ENCODE measurements at regions not wholly inside any gene's neighbourhood (a gene's known extent, or its start where the extent isn't known, plus 50 kb on each side); places are given as distances from the start of the nearest gene placed in this dataset.
"Not testable (repeated sequence)": the region's sequence is repeated elsewhere in the genome, so short reads cannot be mapped to it uniquely, and the experiment has no call there.

DNA sequence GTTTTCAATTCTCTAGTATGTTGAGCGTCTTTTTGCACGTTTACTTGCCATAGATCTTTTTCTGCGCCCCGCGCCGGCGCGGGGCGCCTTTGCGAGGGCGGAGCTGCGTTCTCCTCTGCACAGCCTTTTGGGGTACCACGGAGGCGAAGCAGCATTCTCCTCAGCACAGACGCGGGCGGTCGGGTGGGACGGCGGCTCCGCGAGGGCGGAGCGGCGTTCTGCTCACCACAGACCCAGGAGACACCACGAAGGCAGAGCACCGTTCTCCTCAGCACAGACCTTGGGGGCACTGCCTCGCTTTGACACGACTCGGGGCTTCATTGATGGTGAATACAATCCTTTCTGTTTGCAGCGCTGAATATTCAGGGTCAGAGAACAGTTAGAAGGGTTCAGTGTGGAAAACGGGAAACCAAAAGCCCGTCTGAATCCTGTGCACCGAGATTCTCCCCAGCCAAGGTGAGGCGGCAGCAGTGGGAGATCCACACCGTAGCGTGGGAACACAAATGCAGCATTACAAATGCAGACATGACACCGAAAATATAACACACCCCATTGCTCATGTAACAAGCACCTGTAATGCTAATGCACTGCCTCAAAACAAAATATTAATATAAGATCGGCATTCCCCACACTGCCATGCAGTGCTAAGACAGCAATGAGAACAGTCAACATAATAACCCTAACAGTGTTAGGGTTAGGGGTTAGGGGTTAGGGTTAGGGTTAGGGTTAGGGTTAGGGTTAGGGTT is 190.7 kb upstream of the VIPR2 start:
- DNase-seq, result not testable (repeated sequence)

DNA sequence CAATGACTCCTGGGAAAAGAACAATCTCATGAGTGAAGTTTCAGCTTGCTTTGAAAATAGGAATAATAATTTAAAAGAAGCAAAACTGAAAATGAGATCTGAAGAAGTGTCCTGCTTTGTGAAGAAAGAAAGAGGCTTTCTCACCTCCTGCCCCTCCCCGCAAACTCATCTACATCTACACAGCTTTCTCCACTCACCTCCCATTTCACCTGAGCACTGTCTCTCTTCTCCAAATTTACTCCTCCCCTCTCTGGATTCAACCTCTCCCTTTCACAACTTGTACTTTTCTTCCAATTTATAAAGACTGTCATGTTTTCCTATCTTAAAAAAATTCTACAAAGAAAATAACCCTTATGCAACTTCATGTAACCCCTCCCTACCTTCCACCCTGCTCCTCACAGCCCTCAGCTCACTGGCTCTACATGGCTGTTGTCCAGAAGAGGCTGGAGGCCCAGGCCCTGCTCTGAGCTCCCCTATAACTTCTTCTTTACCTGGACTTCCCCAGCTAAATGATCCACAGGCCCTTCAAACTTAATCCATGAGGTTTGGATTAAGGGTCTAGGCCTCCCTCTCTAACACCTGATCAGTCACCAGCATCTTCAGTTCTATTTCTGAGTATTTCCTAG is 188.3 kb upstream of the VIPR2 start:
- not testable (repeated sequence) for DNase-seq

DNA sequence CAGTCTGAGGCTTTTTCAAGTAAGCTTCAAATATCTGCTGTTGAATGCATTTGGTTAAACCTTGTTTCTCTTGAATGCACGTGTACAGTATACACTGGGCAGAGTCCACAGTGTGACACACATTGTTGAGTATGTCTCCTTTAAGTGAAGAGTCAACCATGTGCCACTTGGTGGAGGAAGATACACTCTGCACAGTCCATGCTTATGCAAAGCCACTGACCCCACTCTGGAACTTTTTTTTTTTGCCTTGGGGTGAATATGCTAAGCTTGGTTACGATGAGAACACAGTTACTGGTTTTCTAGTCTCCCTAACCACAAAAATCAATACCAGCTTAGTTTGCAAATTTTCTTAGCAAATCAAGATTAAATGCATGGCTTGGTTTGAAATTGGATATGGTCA is 186.8 kb upstream of the VIPR2 start:
- no peak for DNase-seq

DNA sequence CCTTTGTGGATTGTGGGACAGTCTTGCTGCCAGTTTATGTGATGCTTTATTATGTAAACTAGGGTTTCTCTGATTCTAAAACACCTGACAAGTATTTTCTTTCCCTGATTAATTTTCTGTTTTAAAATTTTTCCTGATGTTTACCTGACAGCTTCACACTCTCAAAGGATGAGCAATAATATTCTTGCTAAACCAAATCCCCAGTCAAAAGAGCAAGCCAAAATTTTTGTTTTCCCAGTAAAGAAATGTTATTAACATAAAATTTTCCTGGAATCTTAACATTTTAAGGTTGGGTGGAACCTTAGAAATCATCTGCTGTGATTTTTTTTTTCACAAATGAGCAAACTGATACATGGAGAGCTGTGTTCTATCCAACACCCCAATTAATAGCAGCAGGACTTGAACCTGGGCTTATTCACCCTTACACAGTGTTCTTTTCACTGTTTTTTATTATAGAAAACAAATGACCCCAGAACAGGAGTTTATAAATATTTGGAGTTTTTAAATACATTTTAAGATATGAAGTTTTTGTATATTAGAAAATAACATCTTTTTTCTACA is 185.2 kb upstream of the VIPR2 start:
- DNase-seq, result no peak

DNA sequence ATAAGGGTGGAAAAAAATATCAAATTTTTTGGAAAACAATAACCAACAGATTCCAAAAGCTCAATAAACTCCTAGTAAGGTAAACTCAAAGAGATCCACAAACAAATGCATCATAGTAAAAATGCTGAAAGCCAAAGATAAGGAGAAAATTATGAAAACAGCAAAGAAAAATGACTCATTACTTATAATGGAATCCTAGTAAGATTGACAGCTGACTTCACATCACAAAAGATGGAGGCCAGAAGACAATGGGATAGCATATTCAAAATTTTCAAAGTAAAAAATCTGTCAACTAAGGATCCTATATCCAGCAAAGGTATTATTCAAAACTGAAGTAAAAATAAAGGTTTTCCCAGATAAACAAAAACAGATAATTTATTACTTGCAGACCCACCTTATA is 183.4 kb upstream of the VIPR2 start:
- no peak for DNase-seq

DNA sequence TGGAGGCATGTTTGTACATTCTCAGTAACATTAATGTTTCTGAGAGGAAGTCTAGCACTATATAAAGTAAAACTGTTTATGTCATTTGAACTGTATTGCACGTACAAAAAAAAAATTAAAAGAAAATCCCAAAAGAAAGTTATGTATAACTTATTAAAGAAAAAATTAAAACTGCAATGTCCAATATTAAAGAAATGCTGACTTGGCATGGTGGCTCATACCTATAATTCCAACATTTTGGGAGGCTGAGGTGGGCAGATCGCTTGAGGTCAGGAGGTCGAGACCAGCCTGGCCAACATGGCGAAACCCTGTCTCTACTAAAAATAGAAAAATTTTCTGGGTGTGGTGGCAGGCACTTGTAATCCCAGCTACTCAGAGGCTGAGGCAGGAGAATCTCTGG is 178.7 kb upstream of the VIPR2 start:
- DNase-seq, result no peak

DNA sequence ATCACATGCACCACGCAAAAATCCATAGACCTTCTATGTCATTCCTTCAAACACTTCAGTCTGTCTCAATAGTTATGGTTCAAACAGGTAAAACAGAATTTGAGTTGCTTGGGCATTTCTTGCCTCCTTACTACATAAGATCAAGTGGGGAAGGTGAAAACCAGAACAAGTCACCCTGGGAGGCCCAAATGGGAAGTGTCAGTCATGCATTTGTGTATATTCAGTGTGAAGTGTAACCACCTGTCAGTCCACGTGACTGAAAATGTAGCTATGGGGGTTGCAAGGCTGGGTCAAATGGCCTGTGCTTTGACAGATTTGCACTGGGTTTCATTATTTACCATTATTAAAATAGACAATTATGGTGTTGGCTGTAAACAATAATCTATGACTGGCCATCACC is 176.6 kb upstream of the VIPR2 start:
- DNase-seq, result no peak

DNA sequence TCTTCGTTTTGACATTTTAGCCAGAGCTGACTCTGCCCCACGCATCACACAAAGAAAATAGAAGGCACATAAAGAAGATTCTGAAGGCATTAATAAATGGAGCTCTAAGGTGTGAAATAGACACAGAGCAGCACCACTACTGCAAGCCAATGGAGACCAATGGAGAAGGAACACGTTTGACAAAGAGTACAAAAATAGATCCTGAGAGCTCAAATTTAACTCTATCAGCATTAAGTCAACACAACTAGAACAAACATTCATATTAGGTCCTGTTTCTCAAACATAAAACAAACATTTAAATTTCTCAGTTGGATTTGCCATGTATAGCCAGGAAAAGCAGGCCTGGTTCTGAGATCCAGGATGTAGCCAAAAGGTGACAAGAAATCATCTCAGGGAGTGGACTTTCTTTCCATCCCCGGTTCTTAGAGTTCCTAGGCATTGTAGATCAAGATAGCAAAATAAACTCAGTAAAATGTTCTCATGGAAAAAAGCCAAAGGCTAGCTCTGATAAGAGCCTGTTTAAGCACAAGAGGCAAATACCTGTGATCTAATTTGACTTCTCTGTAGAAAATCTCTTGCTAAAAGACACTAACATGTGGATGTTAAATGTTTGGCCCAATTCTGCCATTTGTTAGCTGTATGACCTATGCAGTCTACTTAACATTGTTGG is 174.2 kb upstream of the VIPR2 start:
- DNase-seq, result no peak

DNA sequence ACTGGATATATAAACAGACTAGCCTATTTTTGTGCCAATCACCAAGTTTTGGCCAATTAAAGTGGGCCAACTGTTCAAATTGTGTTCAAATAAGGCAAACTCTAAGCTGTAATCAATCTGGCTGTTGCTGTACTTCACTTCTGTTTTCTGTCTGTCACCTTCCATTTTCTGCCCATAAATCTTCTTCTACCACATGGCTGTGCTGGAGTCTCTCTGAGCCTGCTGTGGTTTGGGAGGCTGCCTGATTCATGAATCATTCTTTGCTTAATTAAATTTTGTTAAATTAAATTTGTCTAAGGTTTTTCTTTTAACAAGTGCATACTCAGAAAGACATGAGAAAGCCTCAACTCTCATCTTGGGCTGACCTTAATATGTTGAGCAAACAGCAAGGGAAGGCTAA is 172.6 kb upstream of the VIPR2 start:
- DNase-seq, result no peak

DNA sequence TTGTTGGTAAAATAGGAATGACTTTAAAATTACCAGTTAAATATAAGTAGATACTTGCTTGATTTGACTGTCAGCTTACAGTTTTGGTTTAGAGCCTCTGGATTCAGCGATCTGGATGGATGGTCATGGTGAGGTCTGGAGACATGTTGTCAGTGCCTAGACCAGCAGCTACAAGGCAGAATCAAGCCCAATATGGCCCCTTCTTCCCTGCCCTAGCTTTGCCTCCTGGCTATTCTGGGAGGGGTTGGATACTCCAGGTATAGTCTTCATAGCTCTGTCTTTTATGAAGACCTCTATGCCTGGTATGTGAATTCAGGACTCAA is 166.5 kb upstream of the VIPR2 start:
- DNase-seq, result no peak

DNA sequence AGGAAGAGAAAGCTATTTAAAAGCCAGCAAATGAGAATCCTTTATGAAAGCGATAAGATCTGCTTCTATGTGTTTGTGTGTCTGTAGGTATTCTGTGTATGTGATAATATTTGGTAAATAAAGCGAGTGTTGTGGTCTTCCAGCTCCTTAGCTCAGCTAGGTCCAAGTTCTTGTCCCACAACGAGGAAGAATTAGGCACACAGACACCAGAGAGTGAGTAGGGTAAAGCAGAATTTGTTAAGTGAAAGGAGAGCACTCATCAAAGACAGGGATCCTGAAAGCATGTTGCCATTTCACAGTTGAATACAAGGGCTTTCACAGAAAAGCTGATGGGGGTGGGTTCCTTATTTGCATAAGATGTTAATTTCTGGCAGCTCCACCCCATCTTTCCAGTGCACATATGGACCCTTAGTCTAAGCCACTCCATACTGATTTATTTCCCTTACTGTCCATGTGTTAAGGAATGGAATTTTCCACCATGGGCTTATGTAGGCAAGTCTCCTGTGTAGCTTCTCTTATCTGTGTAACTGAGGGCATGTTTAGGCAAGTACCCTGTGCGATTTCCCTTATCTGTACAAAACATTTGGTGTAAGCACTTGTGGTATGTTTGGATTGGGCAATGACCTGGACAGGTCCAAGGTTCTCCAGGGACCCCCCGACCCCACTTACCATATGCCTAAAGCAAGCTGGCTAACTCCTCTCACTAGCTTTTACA is 165.9 kb upstream of the VIPR2 start:
- no peak for DNase-seq

DNA sequence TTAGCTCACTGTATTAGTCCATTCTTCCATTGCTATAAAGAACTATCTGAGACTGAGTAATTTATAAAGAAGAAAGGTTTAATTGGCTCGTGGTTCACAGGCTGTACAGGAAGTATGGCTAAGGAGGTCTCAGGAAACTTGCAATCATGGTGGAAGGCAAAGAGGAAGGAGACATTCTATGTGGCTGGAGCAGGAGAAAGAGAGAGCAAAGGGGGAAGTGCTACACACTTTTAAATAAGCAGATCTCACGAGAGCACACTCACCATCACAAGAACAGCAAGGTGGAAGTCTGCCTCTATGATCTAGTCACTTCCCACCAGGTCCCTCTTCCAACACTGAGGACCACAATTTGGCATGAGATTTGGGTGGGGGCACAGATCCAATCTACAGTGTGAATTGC is 164.5 kb upstream of the VIPR2 start:
- not testable (repeated sequence) for DNase-seq

DNA sequence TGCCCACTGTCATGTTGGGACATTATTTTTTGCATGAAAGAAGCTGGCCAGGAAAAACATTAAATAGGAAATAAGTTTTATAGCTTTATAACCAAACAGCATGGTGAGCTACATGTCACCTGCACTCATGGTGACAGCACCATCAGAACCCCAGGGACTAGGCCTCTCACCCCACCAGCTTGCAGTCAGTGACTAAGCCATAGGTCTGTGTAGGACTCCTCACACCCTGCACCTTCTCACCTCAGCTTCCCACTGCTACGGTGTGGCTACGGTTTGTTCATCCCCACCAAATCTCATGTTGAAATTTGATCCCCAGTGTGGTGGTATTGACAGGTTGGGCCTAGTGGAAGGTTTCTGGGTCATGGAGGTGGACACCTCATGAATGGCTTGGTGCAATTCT is 161.3 kb upstream of the VIPR2 start:
- no peak for DNase-seq

DNA sequence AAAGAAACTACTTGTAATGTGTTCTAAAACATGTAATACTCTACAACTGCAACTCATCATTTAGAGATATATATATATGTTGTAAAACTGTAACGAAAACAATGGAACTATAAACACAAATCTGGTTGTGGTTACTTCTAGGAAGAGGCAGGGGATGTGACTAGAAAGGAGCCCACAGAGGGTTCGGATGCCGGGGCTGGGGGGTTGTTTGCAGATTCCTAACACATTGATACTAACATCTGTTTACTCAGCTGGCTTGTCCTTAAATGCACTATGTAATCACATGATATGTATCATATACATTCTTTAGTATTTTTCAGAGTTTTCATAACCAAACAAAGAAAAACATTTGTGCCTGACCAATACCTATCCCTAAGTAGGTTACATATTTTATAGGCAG is 160.5 kb upstream of the VIPR2 start:
- not testable (repeated sequence) for DNase-seq

DNA sequence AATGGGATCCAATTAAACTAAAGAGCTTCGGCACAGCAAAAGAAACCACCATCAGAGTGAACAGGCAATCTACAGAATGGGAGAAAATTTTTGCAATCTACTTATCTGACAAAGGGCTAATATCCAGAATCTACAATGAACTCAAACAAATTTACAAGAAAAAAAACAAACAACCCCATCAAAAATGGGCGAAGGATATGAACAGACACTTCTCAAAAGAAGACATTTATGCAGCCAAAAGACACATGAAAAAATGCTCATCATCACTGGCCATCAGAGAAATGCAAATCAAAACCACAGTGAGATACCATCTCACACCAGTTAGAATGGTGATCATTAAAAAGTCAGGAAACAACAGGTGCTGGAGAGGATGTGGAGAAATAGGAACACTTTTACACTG is 158.8 kb upstream of the VIPR2 start:
- DNase-seq, result not testable (repeated sequence)

DNA sequence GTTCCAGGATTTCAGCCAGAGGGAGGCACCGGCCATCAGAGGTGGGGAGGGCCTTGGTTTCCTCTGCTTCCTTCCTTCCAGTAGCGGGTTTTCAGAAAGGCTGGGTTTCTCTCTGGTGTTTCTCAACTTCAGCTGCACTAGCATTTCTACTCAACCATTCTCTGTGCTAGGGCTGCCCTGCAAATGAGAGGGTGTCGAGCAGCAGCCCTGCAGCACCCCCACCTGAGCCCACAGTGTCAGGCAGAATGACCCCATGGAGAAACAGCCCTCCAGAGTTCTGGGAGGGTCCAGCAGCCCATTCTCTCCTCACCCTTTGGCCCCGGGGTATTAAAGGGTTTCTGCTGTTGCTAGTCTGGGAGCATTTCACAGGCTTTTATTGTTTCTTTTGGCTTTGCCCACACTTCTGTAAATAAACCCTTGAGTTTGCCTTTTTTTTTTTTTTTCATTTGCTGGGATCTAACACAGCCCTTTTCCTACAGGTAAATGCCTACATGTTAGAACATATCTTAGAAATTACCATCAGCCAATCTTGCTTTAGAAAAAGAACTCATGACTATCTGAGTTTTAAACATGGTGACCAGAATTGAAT is 151.5 kb upstream of the VIPR2 start:
- no peak for DNase-seq

DNA sequence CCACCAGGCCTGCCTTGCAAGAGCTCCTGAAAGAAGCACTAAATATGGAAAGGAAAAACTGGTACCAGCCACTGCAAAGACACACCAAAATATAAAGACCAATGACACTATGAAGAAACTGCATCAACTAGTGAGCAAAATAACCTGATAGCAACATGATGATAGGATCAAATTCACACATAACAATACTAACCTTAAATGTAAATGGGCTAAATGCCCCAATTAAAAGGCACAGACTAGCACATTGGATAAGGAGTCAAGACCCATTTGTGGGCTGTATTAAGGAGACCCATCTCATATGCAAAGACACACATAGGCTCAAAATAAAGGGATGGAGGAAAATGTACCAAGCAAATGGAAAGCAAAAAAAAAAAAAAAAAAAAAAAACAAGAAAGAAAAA is 141.8 kb upstream of the VIPR2 start:
- DNase-seq, result not testable (repeated sequence)

DNA sequence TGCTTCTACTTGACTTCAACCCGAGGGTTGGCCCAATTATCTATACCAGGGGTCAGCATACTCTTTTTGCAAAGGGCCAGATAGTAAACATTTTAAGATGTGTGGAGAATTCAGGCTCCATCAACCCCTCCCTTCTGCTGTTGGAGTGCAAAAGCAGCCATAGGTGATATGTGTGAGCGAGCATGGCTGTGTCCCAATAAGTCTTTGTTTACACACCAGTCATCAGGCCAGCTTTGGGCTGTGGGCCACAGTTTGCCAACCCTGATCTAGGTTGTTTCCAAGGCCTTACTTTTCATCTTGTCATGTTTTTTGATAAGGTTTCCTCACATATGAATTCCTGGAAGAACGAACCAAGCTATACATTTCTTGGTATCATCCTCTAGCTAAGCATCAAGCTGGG is 136.9 kb upstream of the VIPR2 start:
- DNase-seq, result no peak

DNA sequence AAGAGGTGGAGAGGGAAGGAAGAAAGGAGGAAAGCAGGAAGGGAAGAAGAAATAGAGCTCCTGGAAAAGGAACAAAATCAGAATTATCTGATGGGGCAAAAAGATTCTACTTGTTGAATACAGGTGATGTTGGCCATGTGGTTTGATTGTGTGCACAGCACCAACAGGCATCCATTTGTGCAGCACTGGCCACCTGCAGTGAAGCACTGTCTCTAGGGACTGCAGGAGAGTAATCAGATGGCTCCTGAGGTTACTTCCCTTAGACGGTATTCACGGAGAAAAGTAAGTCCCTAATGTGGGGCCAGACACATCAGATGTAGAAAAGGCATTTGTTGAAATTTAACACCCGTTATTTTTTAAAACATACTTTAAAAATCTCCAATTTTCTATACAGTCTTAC is 135.3 kb upstream of the VIPR2 start:
- no peak for DNase-seq

DNA sequence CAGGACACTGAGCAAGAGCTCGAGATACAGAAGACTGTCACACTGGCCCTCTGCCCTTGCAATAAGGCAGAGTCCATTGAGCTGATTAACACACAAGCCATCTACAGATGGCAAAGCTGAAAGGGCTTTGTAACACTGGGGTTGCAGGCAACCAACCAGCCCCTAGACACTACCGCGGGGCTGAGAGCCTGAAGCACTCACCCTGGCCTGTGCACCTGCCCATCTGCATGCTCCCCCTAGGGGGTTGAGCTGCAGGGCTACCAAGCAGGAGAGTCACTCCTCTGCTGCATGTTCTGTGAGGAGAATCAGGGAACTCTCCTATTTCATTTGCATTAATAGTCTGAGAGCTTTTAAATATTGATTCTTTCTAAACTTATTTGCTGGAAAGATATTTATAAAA is 128.1 kb upstream of the VIPR2 start:
- no peak for DNase-seq

DNA sequence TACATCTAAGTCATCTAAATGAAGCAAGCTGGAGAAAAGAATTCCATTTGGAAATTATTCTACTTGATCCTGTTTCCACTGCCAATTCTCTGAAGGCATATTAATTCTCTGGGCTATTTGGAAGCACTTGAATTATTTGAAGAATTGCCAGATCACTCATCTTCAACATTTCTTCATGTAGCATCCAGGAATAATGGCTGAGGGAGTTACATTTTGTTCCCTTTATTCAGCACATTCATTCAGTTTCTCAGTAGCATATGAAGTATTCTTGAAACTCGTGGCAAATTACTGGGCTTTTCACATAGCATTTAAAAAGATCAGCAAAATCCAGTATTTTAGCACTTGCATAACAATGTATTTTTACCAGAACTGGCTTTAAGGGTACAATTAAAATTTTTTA is 127.1 kb upstream of the VIPR2 start:
- DNase-seq, result no peak

DNA sequence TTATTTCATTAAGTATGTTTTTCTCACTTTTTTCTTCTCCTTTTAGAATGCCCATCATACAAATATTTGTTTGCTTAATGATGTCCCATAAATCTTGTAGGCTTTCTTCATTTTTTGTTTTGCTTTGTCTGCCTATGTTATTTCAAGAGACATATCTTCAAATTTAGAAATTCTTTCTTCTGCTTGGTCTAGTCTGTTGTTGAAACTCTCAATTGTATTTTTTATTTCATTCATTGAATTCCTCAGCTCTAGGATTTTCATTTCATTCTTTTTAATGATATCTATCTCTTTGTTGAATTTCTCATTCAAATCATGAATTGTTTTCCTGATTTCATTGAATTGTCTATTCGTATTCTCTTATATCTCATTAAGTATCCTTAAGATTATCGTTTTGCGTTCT is 125.1 kb upstream of the VIPR2 start:
- no peak for DNase-seq

DNA sequence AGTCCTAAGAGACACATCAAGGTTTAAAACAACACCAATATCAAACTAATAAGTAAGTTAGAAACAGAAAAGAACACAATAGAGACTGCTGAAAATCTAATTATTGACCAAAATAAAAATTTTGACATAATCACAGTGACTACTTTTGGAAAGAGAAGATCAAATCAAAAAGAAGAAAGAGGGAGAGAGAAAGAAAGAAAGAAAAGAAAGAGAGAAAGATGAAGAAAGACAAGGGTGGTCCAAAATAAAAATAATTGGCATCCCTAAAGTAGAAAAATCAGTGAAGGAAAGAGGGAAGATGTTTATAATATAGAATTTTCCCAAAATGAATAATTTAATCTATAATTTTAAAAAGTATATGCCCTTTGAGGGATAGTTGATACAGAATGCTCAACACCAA is 118.8 kb upstream of the VIPR2 start:
- no peak for DNase-seq
